NCI-H1417 treated with DMSO at 0.1 percent for 48 hours (cell line): ENCODE measurements at regions not wholly inside any gene's neighbourhood (a gene's known extent, or its start where the extent isn't known, plus 50 kb on each side); places are given as distances from the start of the nearest gene placed in this dataset.

Source experiments
- DNase-seq: peaks from one replicate; lab custom pipeline; 2025; lab: John Stamatoyannopoulos, UW

DNA sequence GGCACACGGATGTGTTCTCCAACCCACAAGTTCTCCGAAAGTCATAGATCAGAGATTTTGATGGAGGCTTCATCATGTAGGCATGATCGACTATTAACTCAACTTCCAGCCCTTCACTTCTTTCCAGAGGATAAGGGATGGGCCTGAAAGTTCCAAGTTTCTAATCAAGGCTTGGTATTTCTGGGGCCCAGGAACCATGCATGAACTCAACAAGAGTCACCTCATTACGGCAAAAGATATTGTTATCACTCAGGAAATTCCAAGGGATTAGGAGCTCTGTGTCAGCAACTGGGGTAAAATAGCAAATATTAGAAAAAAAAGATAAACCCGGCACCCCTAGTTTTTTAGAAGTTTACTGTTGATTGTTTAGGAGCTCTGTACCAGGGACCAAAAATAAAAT, 240.1 kb upstream of the PPP1R2C start:
- DNase-seq: no peak

DNA sequence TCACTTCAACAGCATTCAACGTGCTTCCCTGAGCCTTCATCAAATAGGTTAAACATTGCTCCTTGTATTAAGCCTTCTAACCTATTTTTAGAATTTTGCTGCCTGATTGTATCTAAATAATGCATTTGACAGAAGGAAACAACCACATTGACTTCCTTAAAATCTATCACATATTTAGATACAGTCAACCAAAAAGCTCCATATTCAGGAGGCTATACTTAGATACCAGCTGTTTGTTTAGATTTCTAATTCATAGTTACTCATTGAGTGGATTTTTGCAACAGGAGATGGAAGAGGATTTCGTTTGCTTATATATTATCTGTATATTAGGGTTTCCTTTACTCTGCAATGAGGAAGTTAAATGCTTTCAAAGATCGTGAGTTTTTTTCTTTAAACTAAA, 241.1 kb upstream of the PPP1R2C start:
- DNase-seq: no peak

DNA sequence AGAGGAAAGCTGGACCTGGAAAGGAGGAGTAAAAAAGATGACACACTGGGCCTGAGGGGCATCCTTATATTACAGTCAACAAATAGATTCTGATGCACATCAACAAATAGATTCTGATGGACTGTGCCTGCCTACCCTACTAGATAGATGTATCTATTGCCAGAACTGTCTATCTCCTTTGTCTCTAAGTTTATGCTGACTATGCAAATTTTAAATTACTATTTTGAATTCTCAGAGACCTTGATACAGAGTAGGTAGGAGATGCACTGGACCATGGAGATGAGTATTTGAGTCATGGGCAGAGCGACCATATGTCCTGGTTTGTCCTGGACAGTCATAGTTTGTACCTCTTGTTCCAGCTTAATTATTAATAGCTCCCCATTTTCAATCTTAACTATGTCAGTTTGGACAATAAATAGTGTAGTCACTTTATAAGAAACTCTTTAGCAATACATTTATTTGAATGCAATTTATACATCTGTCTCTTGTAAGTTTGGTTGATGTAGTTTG, 247.9 kb upstream of the PPP1R2C start:
- no peak for DNase-seq

DNA sequence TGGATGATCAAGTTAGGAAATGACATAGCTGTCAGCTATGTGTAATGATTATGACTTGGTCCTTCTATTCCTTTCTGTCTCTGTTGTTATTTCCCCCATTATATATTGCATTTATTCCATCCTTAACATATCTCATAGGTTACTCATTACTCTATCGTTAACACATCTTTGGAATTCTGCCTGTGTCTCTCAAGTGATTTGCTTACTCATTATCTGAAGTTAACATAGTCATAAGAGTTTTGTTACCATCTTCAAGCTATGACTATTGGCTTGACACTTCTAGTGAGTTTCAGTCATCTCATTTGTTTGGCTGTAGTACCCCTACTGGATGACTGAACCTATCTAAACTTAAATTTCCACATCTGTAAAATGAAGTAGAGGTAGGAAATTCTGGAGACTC, 286.1 kb upstream of the PPP1R2C start:
- DNase-seq: no peak

DNA sequence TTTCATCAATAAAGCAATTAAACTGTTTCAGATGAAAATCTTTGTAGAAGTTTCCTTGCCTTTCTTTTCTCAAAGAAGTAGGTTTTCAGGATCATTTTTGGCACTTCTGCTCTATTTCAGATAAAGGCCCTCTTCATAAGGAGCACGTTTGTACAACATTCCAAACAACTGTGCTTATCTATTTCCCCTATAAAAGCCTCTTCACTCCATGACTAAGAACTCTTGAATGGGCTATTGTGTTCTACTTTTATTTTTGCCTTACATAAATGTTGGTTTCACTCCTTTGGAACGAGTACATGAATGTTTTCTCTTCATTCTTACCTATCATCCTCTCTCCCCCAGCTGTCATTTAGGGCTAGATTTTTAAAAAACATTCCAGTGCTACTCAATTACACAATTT, 288.0 kb upstream of the PPP1R2C start:
- DNase-seq: no peak

DNA sequence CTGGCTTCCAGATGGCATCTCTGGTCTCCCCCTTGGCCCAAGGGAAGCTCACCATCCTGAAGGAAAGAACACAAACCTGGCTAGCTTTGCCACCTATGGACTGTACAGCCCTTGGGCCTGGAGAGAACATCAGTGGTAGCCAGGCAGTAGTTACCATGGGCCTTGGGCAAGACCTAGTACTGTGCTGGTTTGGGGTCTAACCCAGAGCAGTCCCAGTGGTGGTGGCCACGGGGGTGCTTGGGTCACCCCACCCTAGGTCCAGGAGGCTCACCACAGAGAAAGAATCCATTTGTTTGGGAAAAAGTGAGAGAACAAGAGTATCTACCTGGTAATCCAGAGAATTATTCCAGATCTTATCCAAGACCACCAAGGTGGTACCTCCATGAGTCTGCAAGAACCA, 290.7 kb upstream of the PPP1R2C start:
- DNase-seq: no peak

DNA sequence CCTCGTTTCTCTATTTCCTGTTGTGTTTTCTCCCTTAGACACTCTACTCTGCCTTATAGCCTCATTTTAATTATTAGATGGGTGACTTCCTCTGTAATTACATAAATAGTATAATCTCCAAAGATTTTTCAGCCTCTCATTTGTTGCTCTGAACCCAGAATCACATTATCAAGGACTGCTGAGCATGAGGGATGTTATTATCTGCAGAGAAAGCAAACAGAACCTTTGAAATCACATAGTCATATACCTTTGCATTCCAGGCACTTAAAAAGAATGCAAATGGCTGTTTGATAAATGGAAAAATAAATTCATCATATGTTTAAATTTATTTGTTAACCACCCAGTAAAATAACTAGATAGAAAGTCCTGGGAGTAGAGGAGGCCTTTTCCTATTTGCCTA, 305.1 kb upstream of the PPP1R2C start:
- no peak for DNase-seq

DNA sequence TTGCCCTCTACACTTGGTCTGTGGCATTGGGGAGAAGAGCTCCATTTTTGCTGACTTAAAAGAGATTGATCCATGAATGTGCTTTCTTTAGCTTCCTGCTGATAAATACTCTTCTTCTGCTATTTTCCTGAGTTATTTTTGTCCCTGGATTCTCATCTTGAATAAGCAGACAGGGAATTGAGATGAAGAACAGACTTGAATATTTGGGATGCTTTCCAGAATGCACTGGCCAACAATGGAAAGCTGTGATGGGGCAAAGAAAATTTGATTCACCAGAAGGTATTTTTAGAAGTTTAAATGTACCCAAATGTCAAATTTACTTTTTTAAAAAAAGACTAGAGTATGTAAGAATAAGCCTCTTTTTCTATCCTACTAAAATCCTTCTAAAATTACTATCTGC, 309.9 kb upstream of the PPP1R2C start:
- no peak for DNase-seq

DNA sequence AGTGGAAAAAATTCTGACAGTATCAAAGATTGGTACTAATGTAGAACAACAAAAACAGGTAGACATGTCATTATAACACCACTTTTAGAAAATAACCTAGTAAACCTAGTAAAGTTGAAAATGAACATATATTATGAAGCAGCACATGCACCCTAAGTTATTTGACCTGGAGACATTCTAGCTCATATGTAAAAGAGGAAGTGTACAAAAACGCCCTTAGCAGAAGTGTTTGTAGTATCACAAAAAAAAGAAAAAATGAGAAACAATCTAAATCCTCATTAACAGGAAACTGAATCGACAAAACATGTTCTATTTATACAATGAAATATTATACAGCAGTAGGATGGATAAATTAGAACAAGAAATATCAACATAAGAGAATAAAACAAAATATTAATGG, 318.9 kb upstream of the PPP1R2C start:
- no peak for DNase-seq

DNA sequence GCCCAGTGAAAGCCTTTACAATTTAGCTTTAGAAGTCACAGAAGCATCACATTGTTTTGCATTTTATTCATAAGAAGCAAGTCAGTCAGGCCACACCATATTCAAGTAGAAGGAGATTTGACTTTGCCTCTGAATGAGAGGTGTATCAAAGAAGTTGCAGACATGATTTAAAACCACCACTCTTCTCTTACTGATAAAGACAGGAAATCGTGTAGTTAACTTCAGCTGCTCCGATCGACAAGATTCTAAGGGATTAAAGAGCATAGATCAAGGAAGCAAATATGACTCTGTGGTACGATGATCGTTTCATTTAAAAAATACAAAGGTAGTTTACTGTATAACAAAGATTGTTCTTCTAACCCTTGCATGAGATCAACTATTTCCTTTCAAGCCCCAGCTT, 328.0 kb upstream of the PPP1R2C start:
- no peak for DNase-seq

DNA sequence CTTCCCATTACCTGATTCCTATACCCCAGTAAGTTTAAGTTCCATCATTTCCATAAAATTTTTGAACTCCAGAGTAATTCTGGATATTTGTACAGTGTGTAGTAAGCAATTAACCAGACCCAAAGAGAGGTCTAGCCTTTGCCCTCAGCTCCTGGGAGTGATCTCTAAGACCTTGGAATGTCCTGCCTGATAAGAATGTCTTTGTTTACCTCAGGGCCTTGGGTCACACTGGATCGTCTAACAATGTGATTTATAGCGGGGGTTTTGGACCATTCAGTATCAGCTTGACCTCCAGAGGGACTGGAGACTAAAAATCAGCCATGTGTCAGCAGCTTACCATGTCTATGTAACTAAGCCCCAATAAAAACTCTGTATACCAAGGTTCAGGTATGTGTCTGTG, 330.9 kb upstream of the PPP1R2C start:
- no peak for DNase-seq

DNA sequence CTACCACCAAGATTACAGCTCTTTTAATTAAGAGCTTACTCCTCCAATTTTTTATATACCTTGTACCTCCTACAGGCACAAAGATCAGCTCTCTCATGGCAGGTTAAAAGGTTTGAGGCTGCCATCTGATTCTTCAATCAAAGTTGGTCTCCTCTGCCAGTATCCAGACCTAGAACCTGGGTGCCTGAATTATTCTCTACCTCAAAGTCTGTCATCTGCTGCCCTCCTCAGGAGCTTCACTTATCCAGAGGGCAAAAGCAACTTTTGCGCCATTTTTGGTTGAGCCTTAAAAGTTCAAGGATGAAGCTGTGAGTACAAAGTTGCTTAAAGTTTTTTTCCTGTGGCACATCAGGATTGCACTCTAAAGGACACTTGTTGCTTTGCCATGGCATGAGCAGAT, 343.7 kb upstream of the PPP1R2C start:
- DNase-seq: no peak

DNA sequence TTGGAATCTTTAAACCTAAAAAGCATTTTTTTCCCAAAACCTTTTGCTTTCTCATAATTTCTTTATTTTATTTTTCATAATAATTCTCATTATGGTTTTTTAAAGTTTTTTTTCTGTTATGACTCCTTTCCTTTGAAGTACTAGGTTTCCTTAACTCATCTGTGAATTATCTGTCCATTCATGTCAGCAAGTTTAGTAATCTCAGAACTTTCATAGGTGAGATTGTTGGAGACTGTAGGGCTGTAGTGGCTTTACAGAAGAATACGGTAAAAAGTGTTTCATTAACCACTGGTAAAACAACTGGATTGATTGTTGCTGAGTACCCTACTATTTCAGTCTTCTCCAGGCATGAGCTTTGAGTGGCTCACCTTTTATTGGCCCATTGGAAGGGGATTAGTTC, 361.7 kb upstream of the PPP1R2C start:
- no peak for DNase-seq

DNA sequence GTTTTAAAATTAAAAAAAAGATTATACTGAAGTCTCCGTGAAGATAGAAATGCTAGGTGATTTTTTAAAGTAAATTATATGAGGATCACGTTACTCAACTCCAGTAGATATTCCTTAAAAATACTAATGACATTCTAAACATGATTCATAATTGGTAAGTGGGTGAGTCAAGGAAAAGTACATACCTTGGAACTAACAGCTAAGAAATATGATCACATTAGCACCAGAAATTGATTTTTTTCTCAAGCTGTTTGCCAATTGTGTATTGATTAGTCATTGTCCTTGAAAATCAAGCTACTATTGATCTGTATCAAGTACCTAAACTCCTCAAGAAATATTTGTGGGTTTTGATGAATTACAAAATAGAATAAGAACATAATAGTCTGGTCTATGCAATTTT, 362.6 kb upstream of the PPP1R2C start:
- no peak for DNase-seq

DNA sequence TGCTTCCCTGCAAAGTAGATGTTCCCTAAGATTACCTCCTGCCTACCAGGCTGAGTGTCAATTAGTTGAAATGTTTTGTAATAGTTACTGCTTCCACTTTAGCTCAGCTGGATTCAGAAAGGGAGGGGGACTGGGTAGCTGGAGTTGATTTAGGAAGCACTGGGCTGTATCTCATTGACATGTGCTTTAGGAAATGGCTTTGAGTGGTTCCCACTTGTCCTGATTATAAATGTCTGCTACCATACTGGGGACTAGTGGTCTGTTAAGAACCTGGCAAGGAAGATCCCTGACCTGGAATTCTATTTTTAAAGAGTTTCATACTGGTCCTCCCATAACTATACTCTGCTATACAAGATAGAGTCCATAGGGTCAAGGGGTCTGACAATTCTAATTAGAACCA, 363.9 kb upstream of the PPP1R2C start:
- no peak for DNase-seq

DNA sequence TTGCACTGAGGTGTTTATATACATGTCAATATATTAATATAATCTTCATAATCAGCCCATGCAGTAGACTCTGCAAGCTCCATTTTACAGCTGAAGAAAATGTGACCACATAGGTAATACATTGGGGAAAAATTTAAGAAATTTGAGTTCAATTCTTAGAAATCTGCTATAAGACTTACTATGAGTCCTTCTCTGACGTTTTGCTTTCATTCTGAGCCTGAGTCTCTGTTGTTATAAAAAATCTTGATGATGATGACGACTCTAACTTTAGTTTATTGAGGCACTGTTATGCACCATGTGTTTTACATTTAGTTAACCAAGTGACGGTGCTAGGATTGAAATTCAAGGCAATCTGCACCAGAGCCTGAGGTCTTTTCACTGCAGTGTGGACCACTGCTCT, 370.3 kb upstream of the PPP1R2C start:
- DNase-seq: no peak

DNA sequence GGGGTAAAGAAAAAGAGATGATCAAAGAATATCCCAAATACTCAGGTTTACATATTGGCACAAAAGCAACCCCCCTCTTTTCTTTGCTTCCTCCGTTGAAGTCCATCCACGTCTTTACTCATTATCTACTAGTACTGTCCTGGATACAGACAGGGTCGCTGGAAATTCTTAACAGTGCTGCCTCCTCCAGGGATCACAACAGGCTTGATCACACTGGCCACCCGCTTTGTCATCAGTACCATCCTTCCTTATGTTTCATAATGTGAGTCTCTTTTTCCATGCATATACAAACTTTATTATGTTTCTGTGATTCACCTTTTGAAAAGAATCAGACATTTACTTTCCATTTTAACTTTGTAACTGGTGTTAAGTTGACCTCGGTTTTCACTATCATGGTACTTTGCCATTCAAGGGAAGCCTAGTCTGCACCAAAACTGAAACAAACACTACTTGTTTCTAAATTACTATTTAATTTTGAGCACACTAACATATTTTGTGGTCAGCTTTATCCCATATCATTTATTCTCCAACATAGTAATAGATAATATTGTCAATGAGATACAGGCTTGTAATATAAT, 387.5 kb upstream of the PPP1R2C start:
- DNase-seq: no peak

DNA sequence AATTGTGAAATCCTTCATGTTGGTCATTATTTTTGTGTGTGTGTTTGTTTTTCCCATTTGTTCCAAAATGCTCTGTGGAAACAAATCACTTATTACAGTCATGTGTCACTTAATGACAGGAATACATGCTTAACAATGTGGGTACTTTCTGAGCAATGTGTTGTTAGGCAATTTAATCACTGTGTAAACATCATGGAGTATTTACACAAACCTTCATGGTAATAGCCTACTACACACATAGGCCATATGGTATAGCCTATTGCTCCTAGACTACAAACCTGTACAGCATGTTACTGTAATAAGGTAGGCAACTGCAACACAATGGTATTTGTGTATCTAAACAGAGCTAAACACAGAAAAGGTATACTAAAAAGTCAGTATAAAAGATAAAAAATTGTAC, 388.9 kb upstream of the PPP1R2C start:
- peak; percentile 33 for DNase-seq

DNA sequence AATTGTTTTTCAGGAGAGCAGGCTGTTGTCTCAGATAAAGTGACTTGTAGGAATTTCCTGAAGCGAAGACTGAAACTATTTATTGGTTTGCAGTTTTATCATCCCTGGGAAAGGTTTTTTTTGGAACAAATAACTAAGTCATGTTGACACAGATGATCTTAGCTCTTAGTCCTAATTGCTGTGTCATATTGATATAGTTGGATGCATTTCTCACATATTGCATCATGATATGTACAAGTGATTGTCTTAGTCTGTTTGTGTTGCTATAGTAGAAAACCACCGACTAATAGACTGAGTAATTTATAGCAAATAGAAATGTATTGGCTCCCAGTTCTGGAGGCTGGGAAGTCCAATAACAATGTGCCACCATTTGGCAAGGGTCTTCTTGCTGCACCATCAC, 397.5 kb upstream of the PPP1R2C start:
- DNase-seq: no peak

DNA sequence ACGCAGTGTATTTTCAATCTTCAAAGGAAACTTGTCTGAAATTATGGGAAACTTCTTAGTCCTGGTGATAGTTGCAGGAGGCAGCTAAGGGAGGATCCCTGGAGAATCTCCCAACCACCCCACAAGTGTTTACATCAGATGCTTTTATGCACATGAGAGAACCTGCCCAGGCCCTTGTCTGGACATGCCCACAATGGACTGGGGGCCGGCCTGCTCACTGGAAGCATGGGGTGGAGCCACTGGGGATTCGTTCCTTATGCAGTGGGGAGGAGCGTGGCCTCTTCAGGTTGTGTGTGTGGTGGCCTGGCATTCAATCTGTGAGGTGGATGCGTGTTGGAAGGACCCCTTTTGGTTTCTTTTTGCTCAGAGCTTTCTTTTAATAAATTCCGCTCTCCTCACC, 398.7 kb upstream of the PPP1R2C start:
- DNase-seq: no peak

DNA sequence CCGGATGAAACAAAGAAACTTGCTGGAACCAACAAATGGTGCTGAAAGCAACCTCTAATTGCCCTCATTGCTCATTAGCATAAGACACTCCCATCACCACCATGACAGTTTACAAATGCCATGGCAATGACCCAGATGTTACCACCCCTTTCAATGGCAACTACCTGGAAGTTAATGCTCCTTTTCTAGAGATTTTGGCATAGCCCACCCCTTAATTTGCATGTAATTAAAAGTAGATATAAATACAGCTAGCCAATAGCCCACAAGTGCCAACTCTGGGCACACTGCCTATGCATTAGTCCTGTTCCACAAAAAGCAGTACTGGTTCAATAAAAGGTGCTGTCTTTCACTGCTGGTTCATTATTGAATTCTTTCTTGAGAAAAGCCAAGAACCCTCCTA, 410.3 kb upstream of the PPP1R2C start:
- no peak for DNase-seq

DNA sequence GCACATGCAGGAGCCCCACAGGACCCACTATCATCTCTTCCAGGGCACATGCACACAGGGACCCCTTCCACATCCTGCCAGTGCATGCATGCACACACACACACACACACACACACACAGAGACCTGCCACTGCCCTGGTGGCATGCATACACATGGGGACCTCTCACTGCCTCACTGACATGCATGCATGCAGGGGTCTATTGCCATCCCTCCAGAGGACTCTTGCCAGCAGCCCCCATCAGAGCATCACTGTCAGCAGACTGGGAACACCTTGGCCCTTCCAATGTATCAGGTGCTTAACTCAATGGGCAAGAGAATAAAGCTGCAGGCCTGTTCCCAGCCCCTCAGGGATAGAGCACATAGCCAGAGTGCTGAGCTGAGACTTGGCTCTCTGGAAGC, 433.6 kb upstream of the PPP1R2C start:
- no peak for DNase-seq

DNA sequence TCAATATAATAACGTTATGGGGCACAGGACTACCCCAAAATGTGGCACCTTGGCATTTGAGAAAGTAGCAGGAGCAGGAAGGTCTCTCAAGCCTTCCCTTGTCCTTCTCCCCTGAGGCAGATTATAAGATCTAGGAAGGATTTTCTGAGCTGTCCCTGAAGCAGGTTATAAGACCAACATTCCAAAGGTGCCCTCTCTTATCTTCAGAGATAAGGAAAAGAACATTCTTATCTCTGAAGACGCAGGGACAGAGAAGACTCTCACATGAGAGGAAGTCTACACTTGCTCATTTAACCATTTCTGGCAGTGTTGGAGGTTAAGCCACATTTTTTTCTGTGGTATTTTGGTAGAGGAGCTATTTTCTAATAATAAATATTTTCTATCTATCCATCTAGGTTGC, 437.9 kb upstream of the MAOA start:
- no peak for DNase-seq

DNA sequence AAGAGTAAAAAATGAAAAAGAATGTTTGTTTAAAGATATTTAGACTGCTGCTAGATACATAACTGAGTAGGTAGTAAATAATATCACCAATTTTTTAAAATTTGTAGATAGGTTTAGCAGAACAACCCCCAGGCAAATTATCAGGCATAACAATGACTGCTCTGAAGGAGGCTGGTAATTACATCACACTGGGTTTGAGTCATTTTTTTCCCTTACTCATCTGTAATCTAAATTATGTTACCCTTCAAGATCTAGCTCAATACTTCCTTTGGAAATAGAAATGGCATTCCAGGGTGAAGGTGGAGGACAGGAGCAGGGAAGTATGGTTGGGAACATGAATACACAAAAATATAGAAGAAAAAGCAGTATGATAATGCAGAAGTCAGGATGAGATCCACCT, 431.6 kb upstream of the MAOA start:
- DNase-seq: no peak
